OCI-LY3 (cell line): ENCODE measurements at regions not wholly inside any gene's neighbourhood (a gene's known extent, or its start where the extent isn't known, plus 50 kb on each side); places are given as distances from the start of the nearest gene placed in this dataset.

Experiments
- H2AFZ ChIP-seq: fragments of 200-600, 300-600 bp; shearing (Covaris generic); 2 replicates; pipeline ENCODE4 v1.6.0; 2014; ENCODE audit warnings: antibody characterized with exemption, low read depth, low read length
- H3K27ac ChIP-seq: fragments of 200-600, 300-600 bp; sonication (generic); 2 replicates; pipeline ENCODE4 v1.5.1; 2014; ENCODE audit warnings: mild to moderate bottlenecking, low read length, moderate library complexity, mixed read lengths
- H3K27me3 ChIP-seq: fragments of 200-600, 300-600 bp; sonication (generic); 2 replicates; pipeline ENCODE4 v1.6.1; 2014; ENCODE audit warnings: low read depth, low read length, mixed read lengths
- H3K36me3 ChIP-seq: fragments of 200-600, 300-600 bp; sonication (generic); replicated peaks from 2 replicates; pipeline ENCODE3; 2014; ENCODE audit warnings: low read depth, low read length, mixed read lengths
- H3K4me1 ChIP-seq: fragments of 300-600, 200-600 bp; sonication (generic); 2 replicates; pipeline ENCODE4 v1.6.1; 2014; ENCODE audit warnings: low read length, mixed read lengths
- H3K4me2 ChIP-seq: fragments of 200-600, 300-600 bp; sonication (generic); 2 replicates; pipeline ENCODE4 v1.6.1; 2014; ENCODE audit warnings: low read length, mixed read lengths
- H3K4me3 ChIP-seq: fragments of 300-600, 200-600 bp; sonication (generic); 2 replicates; pipeline ENCODE4 v1.5.1; 2014; ENCODE audit warnings: antibody characterized with exemption, mild to moderate bottlenecking, low read length, moderate library complexity
- H3K79me2 ChIP-seq: fragments of 300-600, 200-600 bp; shearing (Covaris generic); 2 replicates; pipeline ENCODE4 v1.6.1; 2014; ENCODE audit warnings: mild to moderate bottlenecking, low read length, mixed read lengths
- H3K9ac ChIP-seq: fragments of 300-600, 200-600 bp; shearing (Covaris generic); 2 replicates; pipeline ENCODE4 v1.6.0; 2014; ENCODE audit warnings: mild to moderate bottlenecking, low read length, moderate library complexity
- H3K9me3 ChIP-seq: fragments of 200-600, 300-600 bp; shearing (Covaris generic); 2 replicates; pipeline ENCODE4 v1.6.1; 2014; ENCODE audit warnings: low read length, mixed read lengths; ENCODE audit not compliant: insufficient read depth
- H4K20me1 ChIP-seq: fragments of 200-600, 300-600 bp; sonication (generic); 2 replicates; pipeline ENCODE4 v1.6.1; 2016; ENCODE audit warnings: low read length, mixed read lengths; ENCODE audit not compliant: insufficient read depth
- CTCF ChIP-seq: fragments of 200-600, 300-600 bp; sonication (generic); IDR thresholded peaks from 2 replicates; pipeline ENCODE4 v1.5.1; 2014; ENCODE audit warnings: antibody characterized with exemption, low read length, low read depth
- EZH2phosphoT487 ChIP-seq: fragments of 200-600 bp; shearing (Covaris generic); IDR thresholded peaks from 2 replicates; pipeline ENCODE4 v1.6.1; 2018; ENCODE audit warnings: antibody characterized with exemption, mixed run types, low read depth

GRCh38 chrX:109943740-109944092, 59.2 kb upstream of the TMEM164 start:
- Histone ChIP-seq H3K4me3 (no peak overlapping the region), H3K4me2 (no peak overlapping the region), H2AFZ (no peak overlapping the region), H3K27me3 (no peaks in the 10 kb centered on the region), H3K9ac (no peak overlapping the region), H3K79me2 (no peaks in the 10 kb centered on the region), H3K4me1 (no peaks in the 10 kb centered on the region), H3K36me3 (no peaks in the 10 kb centered on the region), H4K20me1 (no peaks in the 10 kb centered on the region), H3K27ac (no peak overlapping the region), H3K9me3 (no peaks in the 10 kb centered on the region)
- TF ChIP-seq EZH2phosphoT487 (no peak), CTCF (no peak)

GRCh38 chrX:109952050-109952449, 50.9 kb upstream of the TMEM164 start:
- Histone ChIP-seq H3K36me3 (no peaks in the 10 kb centered on the region), H3K27me3 (no peaks in the 10 kb centered on the region), H3K27ac (no peak overlapping the region), H4K20me1 (no peaks in the 10 kb centered on the region), H2AFZ (no peak overlapping the region), H3K9me3 (no peaks in the 10 kb centered on the region), H3K9ac (no peak overlapping the region), H3K4me2 (no peak overlapping the region), H3K4me3 (no peak overlapping the region), H3K4me1 (peaks cover 15% of the 10 kb centered on the region), H3K79me2 (no peaks in the 10 kb centered on the region)
- TF ChIP-seq EZH2phosphoT487 (no peak), CTCF (no peak)

GRCh38 chrX:109952985-109953905, 49.7 kb upstream of the TMEM164 start:
- H3K9me3 ChIP-seq: no peaks in the 10 kb centered on the region
- no peak overlapping the region for H2AFZ ChIP-seq
- H3K27me3 ChIP-seq: no peaks in the 10 kb centered on the region
- no peaks in the 10 kb centered on the region for H3K79me2 ChIP-seq
- no peak overlapping the region for H3K27ac ChIP-seq
- peak overlapping the region; percentile 22; the same call in 1 of the 2 replicates for H3K4me2 ChIP-seq
- TF ChIP-seq CTCF: no peak
- no peak for TF ChIP-seq EZH2phosphoT487
- no peaks in the 10 kb centered on the region for H4K20me1 ChIP-seq
- no peak overlapping the region for H3K4me3 ChIP-seq
- H3K4me1 ChIP-seq: peaks cover 15% of the 10 kb centered on the region
- H3K36me3 ChIP-seq: no peaks in the 10 kb centered on the region
- no peak overlapping the region for H3K9ac ChIP-seq
